Transverse colon (tissue), 4 donors: ENCODE measurements at regions not wholly inside any gene's neighbourhood (a gene's known extent, or its start where the extent isn't known, plus 50 kb on each side); places are given as distances from the start of the nearest gene placed in this dataset.

Experiments used
- DNase-seq: peaks from one replicate; pipeline ENCODE4 v3.0.0-alpha.2; 2019
- H3K27ac ChIP-seq, 4 donors: fragments of 200-600 bp; sonication (generic); 2 replicates each; pipeline ENCODE4 v1.5.1; 2016 to 2018; ENCODE audit warnings: inconsistent platforms in 4 of 4
- H3K27me3 ChIP-seq: fragments of 200-600 bp; sonication (generic); 2 replicates; pipeline ENCODE4 v1.5.1; 2017; ENCODE audit warnings: inconsistent platforms
- H3K36me3 ChIP-seq, 4 donors: fragments of 200-600 bp; sonication (generic); 2 replicates each; pipeline ENCODE4 v1.5.1; 2017 to 2019; ENCODE audit warnings: inconsistent platforms in 4 of 4
- H3K4me1 ChIP-seq, 4 donors: fragments of 200-600 bp; sonication (generic); 2 replicates each; pipeline ENCODE4 v1.5.1; 2017 to 2020; ENCODE audit warnings: inconsistent platforms in 4 of 4
- H3K4me3 ChIP-seq, 4 donors: fragments of 200-600 bp; sonication (generic); 1 replicate in 1 of 4; 2 replicates in 3 of 4; pipeline versions ENCODE4 v1.5.1 to v1.6.1; 2017 to 2019; ENCODE audit warnings: inconsistent platforms in 4 of 4
- H3K9me3 ChIP-seq, 2 donors: fragments of 200-600 bp; sonication (generic); 2 replicates each; pipeline ENCODE4 v1.5.1; 2017 to 2019; ENCODE audit warnings: inconsistent platforms in 2 of 2
- CTCF ChIP-seq, 5 experiments: fragments of 200-600 bp in 3 of 5; fragments of 450-650 bp in 2 of 5; sonication (generic) in 3 of 5; IDR thresholded peaks; 1 replicate in 2 of 5; 2 replicates in 3 of 5; pipeline ENCODE4 v1.5.1; 2016 to 2017; ENCODE audit warnings: antibody characterized with exemption in 5 of 5, inconsistent platforms in 3 of 5, mild to moderate bottlenecking in 2 of 5, moderate library complexity in 1 of 5
- EP300 ChIP-seq: sonication (generic); formaldehyde crosslinking; IDR thresholded peaks from one replicate; pipeline ENCODE4 v1.6.1; 2017; ENCODE audit warnings: antibody characterized with exemption, low read depth
- POLR2A ChIP-seq: fragments of 450-650 bp; IDR thresholded peaks from one replicate; pipeline ENCODE4 v1.6.1; 2016; ENCODE audit warnings: antibody characterized with exemption, mild to moderate bottlenecking, moderate library complexity
- POLR2AphosphoS5 ChIP-seq, 3 donors: sonication (generic); formaldehyde crosslinking; IDR thresholded peaks; one replicate each; pipeline ENCODE4 v1.6.1; 2016; ENCODE audit warnings: antibody characterized with exemption in 3 of 3
- WGBS, 2 donors: methylation state at CpG; one replicate each; pipeline ENCODE4 v1.1.5; 2018; ENCODE audit warnings: low coverage in 1 of 2; 5-methylcytosine and 5-hydroxymethylcytosine counted together
- in situ Hi-C, 4 donors: fragments of 200-750 bp; cut with MboI; loops; one replicate each; pipeline versions ENCODE4 v1.15.0 to v1.15.1; 2017; ENCODE audit warnings: low sequenced_read_pairs in 3 of 4, low pct_ligation_motif_present in 1 of 4, low pct_unique_long_range_greater_than_20kb in 1 of 4
- intact Hi-C: fragments of 100-400 bp; cut with DNase I; formaldehyde crosslinking; loops from one replicate; pipeline ENCODE4 v1.15.1; 2023; ENCODE audit warnings: low total_unique reads

GRCh38 chr11:28738549-28738948 is 630.4 kb downstream of the METTL15 start:
- DNase-seq, result no peak
- TF ChIP-seq CTCF (IDR thresholded peaks at IDR 0.05) (no peak), POLR2AphosphoS5 (IDR thresholded peaks at IDR 0.05) (no peak), POLR2A (no peak)

GRCh38 chr11:28736256-28736655 is 628.1 kb downstream of the METTL15 start:
- H3K27ac ChIP-seq, result no peak overlapping the region
- no peaks in the 10 kb centered on the region for H3K4me1 ChIP-seq
- TF ChIP-seq EP300 (no peak), POLR2A (no peak), CTCF (IDR thresholded peaks at IDR 0.05) (no peak), POLR2AphosphoS5 (IDR thresholded peaks at IDR 0.05) (no peak)
- H3K4me3 ChIP-seq, result no peak overlapping the region
- H3K9me3 ChIP-seq, result no peaks in the 10 kb centered on the region
- in situ Hi-C loops (no loop called here), intact Hi-C loops (no loop called here)
- no peaks in the 10 kb centered on the region for H3K36me3 ChIP-seq
- no peak for DNase-seq
- H3K27me3 ChIP-seq, result no peaks in the 10 kb centered on the region

More at GRCh38 chr11:28738549-28738948, 630.4 kb downstream of the METTL15 start:
- Histone ChIP-seq H3K27me3 (no peaks in the 10 kb centered on the region), H3K27ac (no peak overlapping the region), H3K4me1 (no peaks in the 10 kb centered on the region), H3K36me3 (no peaks in the 10 kb centered on the region), H3K9me3 (no peaks in the 10 kb centered on the region), H3K4me3 (no peak overlapping the region)
- intact Hi-C loops, result no loop called here
- in situ Hi-C loops, result no loop called here

- Histone ChIP-seq H3K27ac (no peak overlapping the region), H3K4me3 (no peak overlapping the region), H3K9me3 (no peaks in the 10 kb centered on the region), H3K36me3 (no peaks in the 10 kb centered on the region), H3K27me3 (no peaks in the 10 kb centered on the region), H3K4me1 (no peaks in the 10 kb centered on the region)
- WGBS, 2 donors, result 83% methylated on average over 1 of the region's 1 CpG; no CpG with 5 or more reads in 1 of the 2 donors
- in situ Hi-C loops, result no loop called here
- intact Hi-C loops, result no loop called here
- no peak for DNase-seq
- TF ChIP-seq POLR2A (no peak), CTCF (IDR thresholded peaks at IDR 0.05) (no peak)
Observed at GRCh38 chr11:28735511-28735910, 627.3 kb downstream of the METTL15 start.

- H3K9me3 ChIP-seq, result no peaks in the 10 kb centered on the region
- no peak for DNase-seq
- in situ Hi-C loops (no loop called here), intact Hi-C loops (no loop called here)
- no peaks in the 10 kb centered on the region for H3K27me3 ChIP-seq
- 70 to 87% methylated on average over 2 of the region's 2 CpGs for WGBS, 2 donors
- H3K36me3 ChIP-seq, result no peaks in the 10 kb centered on the region
- TF ChIP-seq POLR2A, result no peak
- H3K4me1 ChIP-seq, result no peaks in the 10 kb centered on the region
- no peak overlapping the region for H3K4me3 ChIP-seq
- H3K27ac ChIP-seq, result no peak overlapping the region
Observed at GRCh38 chr11:28730889-28731288, 622.7 kb downstream of the METTL15 start.

GRCh38 chr11:28730336-28730735 is 622.1 kb downstream of the METTL15 start:
- TF ChIP-seq EP300 (no peak), POLR2A (no peak), POLR2AphosphoS5 (IDR thresholded peaks at IDR 0.05) (no peak)

More at GRCh38 chr11:28730336-28730735, 622.1 kb downstream of the METTL15 start:
- in situ Hi-C loops (no loop called here), intact Hi-C loops (no loop called here)
- H3K4me1 ChIP-seq, result no peaks in the 10 kb centered on the region
- DNase-seq, result no peak
- H3K4me3 ChIP-seq, result no peak overlapping the region
- WGBS, 2 donors, result 58 to 74% methylated on average over 3 of the region's 3 CpGs
- no peaks in the 10 kb centered on the region for H3K9me3 ChIP-seq
- no peak overlapping the region for H3K27ac ChIP-seq
- H3K27me3 ChIP-seq, result no peaks in the 10 kb centered on the region
- no peaks in the 10 kb centered on the region for H3K36me3 ChIP-seq
